Suprapubic skin (tissue), 4 donors: ENCODE measurements at regions not wholly inside any gene's neighbourhood (a gene's known extent, or its start where the extent isn't known, plus 50 kb on each side); places are given as distances from the start of the nearest gene placed in this dataset.

Experiments
- EP300 ChIP-seq: sonication (generic); formaldehyde crosslinking; IDR thresholded peaks from one replicate; pipeline ENCODE4 v1.6.1; 2017; ENCODE audit warnings: antibody characterized with exemption
- POLR2A ChIP-seq, 2 donors: fragments of 450-650 bp; IDR thresholded peaks; one replicate each; pipeline ENCODE4 v1.6.1; 2017; ENCODE audit warnings: antibody characterized with exemption in 2 of 2, mild to moderate bottlenecking in 2 of 2, moderate library complexity in 2 of 2
- POLR2AphosphoS5 ChIP-seq, 3 donors: sonication (generic); formaldehyde crosslinking; IDR thresholded peaks; one replicate each; pipeline ENCODE4 v1.6.1; 2017; ENCODE audit warnings: antibody characterized with exemption in 3 of 3
- TF ChIP-seq, protein P1 (sequence below), 2 donors: fragments of 200-600 bp in 1 of 2; fragments of 450-650 bp in 1 of 2; sonication (generic) in 1 of 2; IDR thresholded peaks; one replicate each; pipeline ENCODE4 v1.5.1; 2016 to 2019; ENCODE audit warnings: antibody characterized with exemption in 2 of 2, mild to moderate bottlenecking in 1 of 2, moderate library complexity in 1 of 2

DNA sequence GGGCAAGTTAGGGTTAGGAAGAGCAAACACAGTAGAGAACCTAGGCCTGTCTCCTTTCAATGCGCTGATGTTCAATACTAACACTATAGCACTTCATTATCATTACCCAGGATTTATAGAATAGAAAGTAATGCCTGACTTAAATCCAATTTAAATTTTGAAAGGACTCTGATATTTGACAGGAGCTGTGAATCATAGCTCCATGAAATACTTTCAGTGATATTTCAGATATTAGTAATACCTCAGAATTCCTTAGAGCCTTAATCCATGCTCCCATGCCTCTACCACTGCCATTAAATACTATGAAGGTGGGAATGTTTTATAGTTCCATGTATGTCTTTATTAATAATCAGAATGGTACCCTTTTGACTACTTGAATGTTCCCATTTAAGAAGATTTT lies 530.2 kb downstream of the BCKDHB start:
- TF ChIP-seq, protein P1, sequence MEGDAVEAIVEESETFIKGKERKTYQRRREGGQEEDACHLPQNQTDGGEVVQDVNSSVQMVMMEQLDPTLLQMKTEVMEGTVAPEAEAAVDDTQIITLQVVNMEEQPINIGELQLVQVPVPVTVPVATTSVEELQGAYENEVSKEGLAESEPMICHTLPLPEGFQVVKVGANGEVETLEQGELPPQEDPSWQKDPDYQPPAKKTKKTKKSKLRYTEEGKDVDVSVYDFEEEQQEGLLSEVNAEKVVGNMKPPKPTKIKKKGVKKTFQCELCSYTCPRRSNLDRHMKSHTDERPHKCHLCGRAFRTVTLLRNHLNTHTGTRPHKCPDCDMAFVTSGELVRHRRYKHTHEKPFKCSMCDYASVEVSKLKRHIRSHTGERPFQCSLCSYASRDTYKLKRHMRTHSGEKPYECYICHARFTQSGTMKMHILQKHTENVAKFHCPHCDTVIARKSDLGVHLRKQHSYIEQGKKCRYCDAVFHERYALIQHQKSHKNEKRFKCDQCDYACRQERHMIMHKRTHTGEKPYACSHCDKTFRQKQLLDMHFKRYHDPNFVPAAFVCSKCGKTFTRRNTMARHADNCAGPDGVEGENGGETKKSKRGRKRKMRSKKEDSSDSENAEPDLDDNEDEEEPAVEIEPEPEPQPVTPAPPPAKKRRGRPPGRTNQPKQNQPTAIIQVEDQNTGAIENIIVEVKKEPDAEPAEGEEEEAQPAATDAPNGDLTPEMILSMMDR (IDR thresholded peaks at IDR 0.05): no peak
- TF ChIP-seq POLR2AphosphoS5 (IDR thresholded peaks at IDR 0.05) (no peak), EP300 (no peak), POLR2A (IDR thresholded peaks at IDR 0.05) (no peak)
